ENCODE measurements at regions not wholly inside any gene's neighbourhood (a gene's known extent, or its start where the extent isn't known, plus 50 kb on each side); places are given as distances from the start of the nearest gene placed in this dataset.

- no peak overlapping the region for H2BK12ac ChIP-seq (ENCODE audit: insufficient read length, low read depth, low read length)
- H2AFZ ChIP-seq (ENCODE audit: low read length) = no peak overlapping the region
- no peaks in the 10 kb centered on the region for H3K79me1 ChIP-seq (ENCODE audit: insufficient read depth, low read depth, low read length, poor library complexity, severe bottlenecking)
- no peak overlapping the region for H3K4me3 Mint-ChIP-seq
- no peak overlapping the region for H2AK5ac ChIP-seq (ENCODE audit: insufficient read length, low read length)
- H3K9me3 Mint-ChIP-seq = peaks cover 0 to 3% of the 10 kb centered on the region in 2 experiments; a peak in 2 of 5 replicates
- H3K9me3 ChIP-seq (ENCODE audit: control insufficient read depth, low read depth, low read length) = no peaks in the 10 kb centered on the region
- H3K27ac ChIP-seq (ENCODE audit: insufficient read length, low read depth, low read length) = no peak overlapping the region
- DNase-seq = no peak
- H4K5ac ChIP-seq (ENCODE audit: insufficient read length, low read depth, low read length) = no peak overlapping the region
- no peaks in the 10 kb centered on the region for H3K4me1 ChIP-seq (ENCODE audit: insufficient read depth, low read length)
- H2BK5ac ChIP-seq (ENCODE audit: insufficient read length, low read length) = no peak overlapping the region
- H3K4ac ChIP-seq (ENCODE audit: low read depth, low read length) = no peak overlapping the region
- no peak overlapping the region for H3K56ac ChIP-seq (ENCODE audit: insufficient read length, low read depth, low read length)
- no peaks in the 10 kb centered on the region for H3K23me2 ChIP-seq (ENCODE audit: insufficient read length, low read depth, low read length, poor library complexity, severe bottlenecking)
- no peaks in the 10 kb centered on the region; a peak in 1 of 7 replicates for H3K36me3 Mint-ChIP-seq (ENCODE audit: insufficient read depth in 1 of 3, low read depth in 3 of 3)
- no peaks in the 10 kb centered on the region for H3K27me3 ChIP-seq (ENCODE audit: insufficient read depth, low read length)
- no peaks in the 10 kb centered on the region for H4K20me1 ChIP-seq (ENCODE audit: control insufficient read depth, insufficient read depth, insufficient read length)
- H3K14ac ChIP-seq (ENCODE audit: insufficient read depth, low read length) = no peak overlapping the region
- H3K4me1 Mint-ChIP-seq = peaks cover 4 to 6% of the 10 kb centered on the region in 2 experiments; a peak in 2 of 4 replicates
- no peak overlapping the region for H2BK20ac ChIP-seq (ENCODE audit: low read depth, low read length, poor library complexity, severe bottlenecking)
- no peak overlapping the region for H3K23ac ChIP-seq (ENCODE audit: insufficient read length, low read depth, low read length)
- no peak overlapping the region for H2BK15ac ChIP-seq (ENCODE audit: low read depth, low read length)
- H3K18ac ChIP-seq (ENCODE audit: insufficient read length, low read depth, low read length) = no peak overlapping the region
- H3K27ac Mint-ChIP-seq = no peak overlapping the region
- H3K27me3 Mint-ChIP-seq (ENCODE audit: low read depth) = no peaks in the 10 kb centered on the region
- no peak for TF ChIP-seq CTCF (conservative IDR thresholded peaks at IDR 0.05)
- H3K9ac ChIP-seq (ENCODE audit: extremely low read depth, insufficient read length, low read length) = no peak overlapping the region
- no CpG with 5 or more reads among the region's 6 CpGs for WGBS (ENCODE audit: extremely low coverage, insufficient read length, low lambda C conversion rate)
- no peak overlapping the region for H4K8ac ChIP-seq (replicated peaks; ENCODE audit: insufficient read length, low read depth, low read length)
- no peak overlapping the region for H4K91ac ChIP-seq (ENCODE audit: insufficient read length, low read depth, low read length)
- no peak overlapping the region for H3K4me2 ChIP-seq (ENCODE audit: insufficient read depth, insufficient read length, low read length)
- H2BK120ac ChIP-seq (ENCODE audit: low read depth, low read length, poor library complexity, severe bottlenecking) = no peak overlapping the region
- no peak overlapping the region for H3T11ph ChIP-seq (ENCODE audit: low read length)
- H3K79me2 ChIP-seq (ENCODE audit: insufficient read depth, low read length) = no peaks in the 10 kb centered on the region
These were observed 292.1 kb downstream of the QKI start for GRCh38 chr6:163706500-163707087.

Data from H9 (cell line).